CD4-positive, alpha-beta T cell (primary cell): ENCODE measurements at regions not wholly inside any gene's neighbourhood (a gene's known extent, or its start where the extent isn't known, plus 50 kb on each side); places are given as distances from the start of the nearest gene placed in this dataset.

Experiments used
- ATAC-seq: fragments of 200-7000 bp; cut with Tn5 transposase; one replicate; pipeline ENCODE4 v1.10.0; 2022; ENCODE audit warnings: mild to moderate bottlenecking; ENCODE audit not compliant: poor library complexity
- CTCF ChIA-PET: fragments of 350-600 bp; sonication (Branson Sonifier 250); formaldehyde crosslinking; loops from one replicate; lab custom pipeline; 2021; ENCODE audit warnings: antibody characterized with exemption, inconsistent platforms; lab: Charles Lee
- POLR2A ChIA-PET: fragments of 350-600 bp; sonication (Branson Sonifier 250); formaldehyde crosslinking; loops from one replicate; lab custom pipeline; 2021; ENCODE audit warnings: antibody characterized with exemption, inconsistent platforms; lab: Charles Lee
- DNase-seq, 14 experiments: peaks; one replicate each; pipeline ENCODE4 v3.0.0-alpha.2; 2013 to 2020; ENCODE audit warnings: mixed read lengths in 2 of 14
- H3K27ac ChIP-seq, 2 donors: one replicate each; pipeline versions ENCODE4 v1.5.1 to v1.7.0; 2013; ENCODE audit warnings: low read length in 2 of 2, low read depth in 1 of 2, mild to moderate bottlenecking in 1 of 2
- H3K27me3 ChIP-seq, 2 experiments: 1 replicate in 1 of 2; 2 replicates in 1 of 2; pipeline versions ENCODE4 v1.6.1 to v1.7.0; 2013; ENCODE audit warnings: low read length in 2 of 2, control low read depth in 1 of 2, mild to moderate bottlenecking in 1 of 2, moderate library complexity in 1 of 2; ENCODE audit not compliant: insufficient read depth in 2 of 2, control insufficient read depth in 1 of 2
- H3K36me3 ChIP-seq: one replicate; pipeline ENCODE4 v1.6.1; 2013; ENCODE audit warnings: low read length, control low read depth; ENCODE audit not compliant: insufficient read depth
- H3K4me1 ChIP-seq: one replicate; pipeline ENCODE4 v1.6.1; 2013; ENCODE audit warnings: low read length, control low read depth; ENCODE audit not compliant: insufficient read depth
- H3K4me3 ChIP-seq: one replicate; pipeline ENCODE4 v1.5.1; 2013; ENCODE audit warnings: mild to moderate bottlenecking, low read length, moderate library complexity
- H3K9me3 ChIP-seq, 2 experiments: 1 replicate in 1 of 2; 2 replicates in 1 of 2; pipeline versions ENCODE4 v1.6.1 to v1.7.0; 2013; ENCODE audit warnings: low read length in 2 of 2, mild to moderate bottlenecking in 2 of 2, control low read depth in 1 of 2, moderate library complexity in 1 of 2; ENCODE audit not compliant: control insufficient read depth in 1 of 2, insufficient read depth in 1 of 2
- H3K27ac Mint-ChIP-seq: one replicate; pipeline ENCODE4 v1.8.0; 2020; ENCODE audit warnings: mixed read lengths
- H3K27me3 Mint-ChIP-seq: one replicate; pipeline ENCODE4 v1.8.0; 2021; ENCODE audit warnings: mixed read lengths
- H3K36me3 Mint-ChIP-seq: one replicate; pipeline ENCODE4 v1.8.0; 2021; ENCODE audit warnings: low read depth, mixed read lengths
- H3K4me1 Mint-ChIP-seq: one replicate; pipeline ENCODE4 v1.8.0; 2021; ENCODE audit warnings: low read depth, mixed read lengths
- H3K4me3 Mint-ChIP-seq: one replicate; pipeline ENCODE4 v1.8.0; 2020; ENCODE audit warnings: mild to moderate bottlenecking, mixed read lengths
- H3K9me3 Mint-ChIP-seq: one replicate; pipeline ENCODE4 v1.8.0; 2020; ENCODE audit warnings: mixed read lengths
- intact Hi-C, 2 experiments: fragments of 100-400 bp; cut with DNase I in 1 of 2; cut with micrococcal nuclease in 1 of 2; formaldehyde crosslinking; loops; one replicate each; pipeline versions ENCODE4 v1.15.1 to v1.9.0; 2023 to 2025; cut with DNase I, micrococcal nuclease
- TF ChIP-seq, protein P1 (sequence below): fragments of 200-600 bp; IDR thresholded peaks from one replicate; pipeline ENCODE4 v1.8.0; 2022; ENCODE audit warnings: antibody characterized with exemption, mild to moderate bottlenecking

DNA sequence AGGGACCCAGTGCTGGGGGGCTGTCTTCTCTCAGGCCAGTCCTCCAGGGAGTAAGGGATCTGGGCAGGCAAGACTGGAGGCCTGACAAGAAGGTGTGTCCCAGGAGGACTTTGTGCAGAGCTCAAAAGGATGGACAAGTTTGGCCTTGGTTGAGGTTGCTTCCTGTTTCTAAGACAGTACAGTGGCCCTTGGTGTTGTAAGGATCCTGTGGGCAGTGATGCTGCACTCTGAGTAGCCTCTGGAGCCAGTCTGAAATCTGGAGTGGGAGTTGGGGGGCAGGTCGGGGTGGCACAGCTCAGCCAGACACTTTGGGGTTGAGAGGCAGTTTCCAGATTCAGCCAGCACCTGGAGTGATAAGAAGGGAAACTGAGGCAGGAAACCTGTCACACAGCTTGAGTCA lies 139.2 kb upstream of the ZMIZ1 start:
- H3K4me3 Mint-ChIP-seq, result no peak overlapping the region
- H3K36me3 Mint-ChIP-seq, result no peaks in the 10 kb centered on the region
- Histone ChIP-seq H3K27ac (no peak overlapping the region), H3K4me3 (no peak overlapping the region), H3K36me3 (no peaks in the 10 kb centered on the region), H3K9me3 (no peaks in the 10 kb centered on the region), H3K4me1 (no peaks in the 10 kb centered on the region), H3K27me3 (no peaks in the 10 kb centered on the region)
- POLR2A ChIA-PET, result no interaction called here
- TF ChIP-seq, protein P1, sequence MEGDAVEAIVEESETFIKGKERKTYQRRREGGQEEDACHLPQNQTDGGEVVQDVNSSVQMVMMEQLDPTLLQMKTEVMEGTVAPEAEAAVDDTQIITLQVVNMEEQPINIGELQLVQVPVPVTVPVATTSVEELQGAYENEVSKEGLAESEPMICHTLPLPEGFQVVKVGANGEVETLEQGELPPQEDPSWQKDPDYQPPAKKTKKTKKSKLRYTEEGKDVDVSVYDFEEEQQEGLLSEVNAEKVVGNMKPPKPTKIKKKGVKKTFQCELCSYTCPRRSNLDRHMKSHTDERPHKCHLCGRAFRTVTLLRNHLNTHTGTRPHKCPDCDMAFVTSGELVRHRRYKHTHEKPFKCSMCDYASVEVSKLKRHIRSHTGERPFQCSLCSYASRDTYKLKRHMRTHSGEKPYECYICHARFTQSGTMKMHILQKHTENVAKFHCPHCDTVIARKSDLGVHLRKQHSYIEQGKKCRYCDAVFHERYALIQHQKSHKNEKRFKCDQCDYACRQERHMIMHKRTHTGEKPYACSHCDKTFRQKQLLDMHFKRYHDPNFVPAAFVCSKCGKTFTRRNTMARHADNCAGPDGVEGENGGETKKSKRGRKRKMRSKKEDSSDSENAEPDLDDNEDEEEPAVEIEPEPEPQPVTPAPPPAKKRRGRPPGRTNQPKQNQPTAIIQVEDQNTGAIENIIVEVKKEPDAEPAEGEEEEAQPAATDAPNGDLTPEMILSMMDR, result no peak
- H3K9me3 Mint-ChIP-seq, result no peaks in the 10 kb centered on the region
- intact Hi-C loops, result no loop called here
- DNase-seq (no peak), ATAC-seq (no peak)
- no peaks in the 10 kb centered on the region for H3K27me3 Mint-ChIP-seq
- CTCF ChIA-PET, result no interaction called here
- no peak overlapping the region for H3K27ac Mint-ChIP-seq
- H3K4me1 Mint-ChIP-seq, result no peaks in the 10 kb centered on the region

DNA sequence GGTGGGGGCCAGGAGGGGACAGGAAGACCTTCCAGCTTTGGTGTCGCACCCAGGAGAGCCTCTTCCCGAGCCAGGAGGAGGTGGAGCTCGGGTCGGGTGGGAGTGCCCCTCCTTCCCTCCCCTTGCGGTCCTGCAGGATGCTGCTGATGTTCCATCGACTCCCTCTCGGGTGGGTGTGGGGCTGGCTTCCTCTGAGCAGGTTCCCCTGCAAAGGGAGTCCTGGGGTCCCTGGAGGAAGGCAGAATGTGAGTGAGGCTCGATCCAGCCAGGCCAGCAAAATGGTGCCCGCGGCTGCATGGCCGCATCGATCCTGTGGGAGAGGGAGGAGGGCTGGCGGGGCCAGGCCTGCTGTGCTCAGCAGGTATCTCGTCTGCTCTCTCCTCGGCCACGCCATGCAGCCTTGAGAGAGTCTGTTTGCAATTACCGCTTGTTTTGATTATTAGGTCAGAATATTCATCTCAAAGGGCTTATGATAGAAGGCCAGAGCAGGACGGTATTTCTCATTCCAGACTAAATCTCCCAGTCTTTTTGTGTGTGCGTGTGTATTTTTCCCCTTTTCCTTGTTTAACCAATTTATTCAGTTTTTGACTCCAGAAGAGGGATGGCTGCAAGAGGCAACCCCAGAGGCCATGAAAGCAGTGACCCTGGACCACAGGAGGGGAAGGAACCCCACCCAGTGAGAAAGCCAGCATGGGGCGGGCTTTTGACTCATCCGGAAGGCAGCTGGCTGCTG lies 137.3 kb upstream of the ZMIZ1 start:
- CTCF ChIA-PET, result no interaction called here

GRCh38 chr10:78932054-78932386 lies 136.7 kb upstream of the ZMIZ1 start:
- intact Hi-C loops, result loop anchor here in 1 of 2 experiments (2.0 kb wide), 1 partner anchor 265 kb away; no protein-coding TSS in a partner anchor
- POLR2A ChIA-PET, result no interaction called here
- no peak overlapping the region for H3K27ac Mint-ChIP-seq
- no peaks in the 10 kb centered on the region for H3K4me1 Mint-ChIP-seq
- ATAC-seq, result no peak
- no peaks in the 10 kb centered on the region for H3K27me3 Mint-ChIP-seq
- Histone ChIP-seq H3K9me3 (no peaks in the 10 kb centered on the region), H3K36me3 (no peaks in the 10 kb centered on the region), H3K27me3 (no peaks in the 10 kb centered on the region), H3K4me1 (no peaks in the 10 kb centered on the region), H3K4me3 (no peak overlapping the region), H3K27ac (no peak overlapping the region)
- TF ChIP-seq, protein P1, result no peak
- H3K4me3 Mint-ChIP-seq, result no peak overlapping the region
- CTCF ChIA-PET, result no interaction called here
- no peak for DNase-seq
- H3K36me3 Mint-ChIP-seq, result no peaks in the 10 kb centered on the region
- H3K9me3 Mint-ChIP-seq, result no peaks in the 10 kb centered on the region

More for the DNA sequence above, 137.3 kb upstream of the ZMIZ1 start:
- ATAC-seq (no peak), DNase-seq (no peak)
- no peaks in the 10 kb centered on the region for H3K27me3 Mint-ChIP-seq
- Histone ChIP-seq H3K9me3 (no peaks in the 10 kb centered on the region), H3K27me3 (no peaks in the 10 kb centered on the region), H3K4me1 (no peaks in the 10 kb centered on the region), H3K4me3 (no peak overlapping the region), H3K27ac (no peak overlapping the region), H3K36me3 (no peaks in the 10 kb centered on the region)
- POLR2A ChIA-PET, result no interaction called here
- H3K36me3 Mint-ChIP-seq, result no peaks in the 10 kb centered on the region
- H3K9me3 Mint-ChIP-seq, result no peaks in the 10 kb centered on the region
- TF ChIP-seq, protein P1, result no peak
- no peak overlapping the region for H3K27ac Mint-ChIP-seq
- H3K4me1 Mint-ChIP-seq, result no peaks in the 10 kb centered on the region
- intact Hi-C loops, result loop anchor here in 1 of 2 experiments (2.0 kb wide), 1 partner anchor 265 kb away; no protein-coding TSS in a partner anchor
- H3K4me3 Mint-ChIP-seq, result no peak overlapping the region
